Stimulated activated naive CD8-positive, alpha-beta T cell treated with anti-CD3 and anti-CD28 coated beads, Interleukin-15, Interleukin-2, amounts not matched to agents 100 U/mL and 50 U/mL, for 24 hours (primary cell): ENCODE measurements at regions not wholly inside any gene's neighbourhood (a gene's known extent, or its start where the extent isn't known, plus 50 kb on each side); places are given as distances from the start of the nearest gene placed in this dataset.

Experiments
- ATAC-seq: fragments of 150-1000 bp; cut with Tn5 transposase; one replicate; pipeline ENCODE4 v1.10.0; 2021
- DNase-seq: peaks from one replicate; pipeline ENCODE4 v3.0.0; 2021

DNA sequence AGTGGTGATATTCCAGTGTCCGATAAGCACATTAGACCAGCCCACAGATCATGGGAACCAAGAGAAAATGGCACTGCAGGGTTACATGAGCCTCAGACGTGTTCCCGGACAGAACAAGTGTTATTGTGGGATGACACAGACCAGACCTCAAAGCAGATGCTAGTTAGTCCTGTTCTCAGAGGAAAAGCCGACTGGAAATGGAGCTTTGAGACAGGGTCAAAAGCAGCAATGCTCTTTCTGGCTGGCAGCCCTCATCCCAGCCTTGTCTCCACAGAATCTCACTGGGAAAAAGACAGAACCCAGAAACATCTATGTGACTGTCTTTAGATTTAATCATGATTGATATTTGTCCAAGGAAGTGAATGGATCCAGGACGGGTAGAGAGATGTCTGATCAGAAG is 506.8 kb downstream of the INSC start:
- no peak for ATAC-seq
- no peak for DNase-seq

GRCh38 chr11:15622231-15622890 is 507.6 kb downstream of the INSC start:
- DNase-seq (no peak), ATAC-seq (no peak)

DNA sequence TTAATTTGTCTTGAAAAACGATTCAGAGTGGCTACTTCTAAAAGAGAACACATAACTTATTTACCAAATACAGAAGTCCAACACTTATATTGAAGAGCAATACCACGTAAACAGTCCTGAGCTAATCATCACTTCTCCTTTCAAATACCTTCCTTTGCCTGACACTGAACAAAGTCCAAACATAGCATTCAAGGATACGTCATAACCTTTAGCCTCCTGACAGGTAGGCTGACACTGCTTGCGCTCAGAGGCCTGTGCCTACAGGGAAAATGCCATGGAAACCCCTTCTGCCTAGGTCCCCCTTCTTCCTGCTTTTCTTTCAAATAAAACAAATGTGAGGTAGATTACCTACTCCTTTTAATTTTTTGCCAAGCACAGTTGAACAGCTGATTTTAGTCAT is 510.0 kb downstream of the INSC start:
- ATAC-seq, result no peak
- no peak for DNase-seq

- DNase-seq (no peak), ATAC-seq (no peak)
Measured at GRCh38 chr11:15625691-15626090, 511.0 kb downstream of the INSC start.

- ATAC-seq (no peak), DNase-seq (no peak)
Measured at GRCh38 chr11:15627560-15627959, 512.8 kb downstream of the INSC start.

DNA sequence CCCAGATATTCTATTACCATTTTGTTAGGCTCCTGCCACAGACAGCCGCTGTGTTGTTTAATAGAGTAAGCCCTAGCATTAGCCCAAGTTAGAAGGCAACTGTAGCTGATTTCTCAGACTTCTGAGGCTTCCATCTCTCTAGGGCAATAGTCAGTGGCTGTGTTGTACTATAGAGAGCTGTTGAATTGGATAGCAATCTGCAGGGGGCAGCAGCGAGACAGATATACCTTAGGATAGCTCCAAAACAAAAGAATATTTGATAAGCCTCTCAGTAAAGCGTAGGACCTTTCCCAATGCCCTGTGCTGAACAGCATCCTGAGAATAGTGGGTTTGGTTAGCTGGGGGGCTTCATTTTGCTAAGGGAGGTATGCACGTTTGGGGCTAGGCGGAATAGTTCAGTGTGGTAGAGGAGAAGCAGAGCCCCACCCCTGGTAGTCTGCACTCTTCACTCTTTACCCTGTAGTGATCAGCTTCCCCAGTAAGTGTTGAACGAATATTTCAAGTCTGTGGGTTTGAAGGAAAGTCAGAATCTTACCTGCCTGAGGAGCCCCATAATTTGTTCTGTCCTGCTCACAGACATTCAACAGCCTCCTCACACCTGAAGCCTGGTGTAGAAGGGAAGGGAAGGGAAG is 515.1 kb downstream of the INSC start:
- ATAC-seq (no peak), DNase-seq (no peak)

GRCh38 chr11:15630896-15631295 is 516.2 kb downstream of the INSC start:
- DNase-seq, result no peak

DNA sequence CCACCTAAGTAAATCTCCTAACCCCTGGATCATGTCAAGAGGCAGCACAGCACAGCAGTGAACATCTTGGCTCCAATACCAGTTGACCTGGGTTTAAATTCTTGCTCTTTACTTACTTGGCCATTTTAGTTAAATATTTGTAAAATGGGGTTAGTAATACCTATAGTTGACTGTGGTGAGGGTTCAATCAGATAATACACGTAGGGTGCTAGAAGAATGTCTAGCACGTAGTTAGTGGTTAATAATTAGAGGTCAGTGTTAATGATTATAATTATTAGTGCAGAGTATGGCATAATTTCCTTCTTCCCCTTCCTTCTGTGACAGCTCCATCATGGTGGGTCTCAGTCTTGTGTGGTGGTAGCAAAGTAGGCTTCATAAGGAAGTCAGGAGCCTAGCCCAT is 520.8 kb downstream of the INSC start:
- DNase-seq, result no peak
- no peak for ATAC-seq

More at GRCh38 chr11:15630896-15631295, 516.2 kb downstream of the INSC start:
- no peak for ATAC-seq

DNA sequence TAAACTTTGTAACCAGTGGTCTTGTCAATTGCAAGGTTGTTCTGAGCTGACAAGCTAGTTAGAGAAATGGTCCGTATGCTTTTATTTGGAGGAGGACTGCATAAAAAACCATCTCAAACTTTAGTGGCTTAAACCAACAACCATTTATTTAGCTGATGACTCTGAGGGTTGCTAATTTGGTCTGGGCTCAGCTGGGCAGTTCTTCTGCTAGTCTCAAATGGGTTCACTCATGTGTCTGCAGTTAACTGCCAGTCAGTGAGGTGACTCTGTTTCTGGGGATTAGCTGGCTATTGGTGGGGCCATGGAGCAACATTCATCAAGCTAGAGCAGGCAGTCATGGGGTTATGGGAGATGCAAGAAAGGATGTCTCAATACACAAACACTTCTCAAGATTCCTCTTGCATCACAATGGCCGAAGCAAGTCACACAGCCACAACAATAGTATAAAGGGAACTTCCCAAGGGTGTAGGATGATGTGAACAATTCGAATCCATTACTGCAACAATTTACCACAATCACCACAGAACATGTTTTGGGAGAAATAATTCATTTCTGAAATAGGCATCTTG is 521.9 kb downstream of the INSC start:
- ATAC-seq (no peak), DNase-seq (no peak)

- DNase-seq (no peak), ATAC-seq (no peak)
Measured at GRCh38 chr11:15638386-15638787, 523.7 kb downstream of the INSC start.

DNA sequence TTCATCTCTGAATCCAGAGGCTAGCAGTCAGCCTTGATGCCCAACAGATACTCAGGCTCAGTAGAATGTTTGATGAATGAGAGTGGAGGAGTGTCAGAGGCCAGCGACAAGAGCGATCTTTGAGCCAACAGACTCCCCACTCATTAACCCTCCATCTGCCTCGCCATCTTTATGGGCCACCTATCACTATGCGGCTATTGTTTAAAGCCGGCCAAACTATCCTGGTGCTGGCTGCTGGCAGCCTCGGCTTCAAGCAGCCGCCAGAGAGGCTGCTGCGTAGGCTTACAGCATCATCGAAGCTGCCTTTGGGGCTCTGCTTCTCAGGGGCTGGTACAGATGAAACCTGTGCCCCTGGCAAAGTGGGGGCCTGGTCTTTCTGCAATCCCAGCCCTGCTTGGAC is 525.6 kb downstream of the INSC start:
- ATAC-seq (no peak), DNase-seq (no peak)

- no peak for DNase-seq
- ATAC-seq, result no peak
Measured at GRCh38 chr11:15641271-15642045, 526.7 kb downstream of the INSC start.

- DNase-seq, result no peak
- no peak for ATAC-seq
Measured at GRCh38 chr11:15645201-15645600, 530.5 kb downstream of the INSC start.

- no peak for ATAC-seq
Measured at GRCh38 chr11:15649371-15650104, 534.8 kb downstream of the INSC start.

DNA sequence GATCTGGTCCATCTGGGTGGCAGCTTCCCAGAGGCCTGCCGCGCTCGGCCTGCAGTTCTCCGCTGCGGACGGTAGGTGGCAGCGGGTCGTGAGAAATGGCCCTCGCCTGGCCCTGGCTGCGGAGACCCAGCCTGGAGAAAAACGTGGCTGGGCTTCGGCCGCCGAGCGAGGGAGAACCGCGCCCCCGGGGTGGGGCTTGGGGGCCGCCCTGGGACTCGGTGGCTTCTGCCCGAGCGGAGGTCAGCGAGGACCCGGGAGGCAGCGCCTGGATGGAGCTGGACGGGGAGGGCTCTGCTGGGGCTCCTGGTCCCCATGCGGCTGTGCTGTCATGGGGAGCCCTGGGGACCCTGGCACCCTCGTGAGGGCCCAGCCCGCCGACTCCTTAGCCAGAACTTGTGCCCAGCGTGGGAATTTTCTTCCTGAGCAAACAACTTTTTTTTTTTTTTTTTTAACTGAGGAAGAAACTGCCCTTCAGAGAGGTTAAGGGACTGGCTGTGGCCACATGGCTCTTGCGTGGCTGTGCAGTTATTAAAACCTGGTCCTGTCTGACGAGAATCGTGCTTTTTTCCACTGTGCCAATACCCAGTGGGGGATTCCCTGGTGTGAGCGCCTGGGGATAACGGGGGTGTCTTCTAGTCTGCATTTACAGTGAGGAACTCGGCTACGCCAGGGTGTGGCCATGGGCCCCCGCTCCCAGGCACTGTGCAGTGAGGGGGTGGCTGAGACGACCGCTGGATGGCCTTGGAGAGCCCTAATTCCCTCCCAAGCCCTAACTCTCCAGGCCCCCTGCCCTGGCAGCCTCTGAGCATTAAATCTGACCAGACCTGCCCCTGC is 535.6 kb downstream of the INSC start:
- ATAC-seq (peak; percentile 89), DNase-seq (peak; percentile 80)

More at GRCh38 chr11:15649371-15650104, 534.8 kb downstream of the INSC start:
- no peak for DNase-seq

DNA sequence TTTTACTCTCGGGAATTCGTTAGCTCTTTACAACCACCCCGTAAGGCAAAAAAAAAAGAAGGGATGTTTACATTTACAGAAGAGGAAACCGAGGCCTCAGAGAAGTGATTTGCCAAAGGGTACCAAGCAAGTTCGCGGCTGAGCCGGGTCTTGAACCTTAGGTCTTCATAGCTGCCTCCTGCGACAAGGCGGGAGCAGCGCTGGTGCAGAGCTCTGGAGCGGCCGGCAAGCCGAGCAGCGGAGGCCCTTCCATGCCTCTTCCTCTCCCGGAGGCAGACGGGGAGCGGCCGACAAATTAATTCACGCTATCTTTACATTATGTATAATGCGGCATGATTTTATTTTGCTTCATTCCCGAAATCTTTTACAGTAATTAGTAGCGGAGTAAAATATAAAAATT is 536.3 kb downstream of the INSC start:
- ATAC-seq, result no peak

DNA sequence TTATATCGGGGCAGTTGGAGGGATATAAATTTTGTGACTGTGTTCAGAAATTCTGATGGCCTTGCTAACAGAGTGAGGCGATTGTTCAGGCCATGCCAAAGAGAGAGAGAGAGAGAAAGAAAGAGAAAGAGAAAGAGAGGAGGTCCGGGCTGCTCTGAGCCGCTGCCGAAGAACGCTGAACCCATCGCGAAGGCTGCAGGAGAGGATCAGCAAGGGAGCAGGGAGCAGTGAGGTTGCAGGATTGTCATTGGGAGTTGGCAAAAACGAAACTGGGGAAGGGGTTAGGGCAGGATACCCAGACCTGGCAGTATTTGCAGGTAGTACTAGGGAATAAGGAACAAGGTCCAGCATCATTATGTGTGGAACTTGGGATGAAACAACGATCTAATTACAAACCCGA is 537.1 kb downstream of the INSC start:
- ATAC-seq, result no peak
- no peak for DNase-seq

More for the DNA sequence above, 536.3 kb downstream of the INSC start:
- DNase-seq, result no peak

DNA sequence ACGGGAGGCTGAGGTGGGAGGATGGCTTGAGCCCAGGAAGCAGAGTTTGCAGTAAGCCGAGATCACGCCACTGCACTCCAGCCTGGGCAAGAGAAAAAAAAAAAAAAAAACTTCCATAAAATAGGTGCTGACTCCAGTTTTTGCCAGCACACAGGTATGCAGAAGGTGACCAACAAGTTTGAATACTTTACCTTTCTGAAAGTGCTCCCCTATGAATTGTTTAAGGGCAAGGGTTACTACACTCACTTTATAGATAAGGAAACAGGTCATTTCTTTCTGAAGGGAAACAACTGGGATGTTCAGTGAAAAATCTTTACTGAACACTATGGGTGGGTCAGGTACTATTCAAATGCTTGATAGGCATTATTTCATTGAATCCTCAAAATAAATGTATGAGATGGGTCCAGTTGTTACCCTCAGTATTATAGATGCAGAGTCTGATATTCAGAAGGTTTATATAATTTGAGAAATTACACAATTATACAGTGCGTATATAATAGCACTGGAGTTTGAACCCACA is 538.5 kb downstream of the INSC start:
- no peak for DNase-seq
- ATAC-seq, result no peak

DNA sequence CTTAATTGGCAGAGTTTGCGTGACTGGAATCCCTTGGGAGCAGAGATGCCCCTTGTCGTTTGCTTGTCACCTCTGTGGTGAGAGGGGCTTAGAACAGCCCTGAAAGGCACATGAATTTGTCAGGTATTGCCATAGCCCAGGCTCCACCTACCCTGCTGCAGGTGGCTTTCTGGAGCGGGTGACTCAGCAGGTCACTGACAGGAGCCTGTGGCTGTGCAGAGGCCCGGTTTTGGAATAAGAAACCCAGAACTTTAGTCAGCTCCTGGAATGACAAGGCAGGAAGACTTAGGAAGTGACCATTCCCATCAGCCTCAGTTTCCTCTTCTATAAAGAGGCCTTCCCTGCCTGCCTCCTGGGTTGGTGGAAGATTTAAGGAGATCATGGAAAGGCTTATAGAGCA is 539.7 kb downstream of the INSC start:
- ATAC-seq, result no peak
- no peak for DNase-seq

- no peak for DNase-seq
- ATAC-seq, result no peak
Measured at GRCh38 chr11:15655552-15655951, 540.8 kb downstream of the INSC start.

- DNase-seq (no peak), ATAC-seq (no peak)
Measured at GRCh38 chr11:15657264-15657663, 542.5 kb downstream of the INSC start.
